ENCODE measurements at regions not wholly inside any gene's neighbourhood (a gene's known extent, or its start where the extent isn't known, plus 50 kb on each side); places are given as distances from the start of the nearest gene placed in this dataset.

- TF ChIP-seq POLR2AphosphoS5 (IDR thresholded peaks at IDR 0.05) (no peak), CTCF (IDR thresholded peaks at IDR 0.05) (no peak), EP300 (IDR thresholded peaks at IDR 0.05) (no peak), POLR2A (IDR thresholded peaks at IDR 0.05; ENCODE audit: low read depth) (no peak)
Observed at GRCh38 chr5:56410696-56411095, 177.6 kb upstream of the ANKRD55 start.
